BLaER1 treated with 17β-estradiol and CSF1 and Interleukin-3, amounts not matched to agents 10 nM and 100 nM (cell line): ENCODE measurements at regions not wholly inside any gene's neighbourhood (a gene's known extent, or its start where the extent isn't known, plus 50 kb on each side); places are given as distances from the start of the nearest gene placed in this dataset.
"Not testable (repeated sequence)": the region's sequence is repeated elsewhere in the genome, so short reads cannot be mapped to it uniquely, and the experiment has no call there.

Experiments
- H3K27ac ChIP-seq, 11 experiments: shearing (Covaris generic); formaldehyde crosslinking; 2 replicates each; pipeline ENCODE4 v1.8.1; 2022
- H3K27me3 ChIP-seq, 11 experiments: shearing (Covaris generic); formaldehyde crosslinking; 2 replicates each; pipeline ENCODE4 v1.8.1; 2022
- H3K36me3 ChIP-seq, 11 experiments: shearing (Covaris generic); formaldehyde crosslinking; 2 replicates each; pipeline ENCODE4 v1.8.1; 2022
- H3K4me1 ChIP-seq, 10 experiments: shearing (Covaris generic); formaldehyde crosslinking; 2 replicates each; pipeline ENCODE4 v1.8.1; 2022
- H3K4me2 ChIP-seq, 11 experiments: shearing (Covaris generic); formaldehyde crosslinking; 2 replicates each; pipeline ENCODE4 v1.8.1; 2022
- H3K4me3 ChIP-seq, 10 experiments: shearing (Covaris generic); formaldehyde crosslinking; 2 replicates each; pipeline ENCODE4 v1.8.1; 2022
- H3K9ac ChIP-seq, 11 experiments: shearing (Covaris generic); formaldehyde crosslinking; 2 replicates each; pipeline ENCODE4 v1.8.1; 2022
- H3K9me3 ChIP-seq, 11 experiments: shearing (Covaris generic); formaldehyde crosslinking; replicated peaks in 1 of 11; 2 replicates each; pipeline ENCODE4 v1.8.1; 2022
- H4K20me1 ChIP-seq, 11 experiments: shearing (Covaris generic); formaldehyde crosslinking; 2 replicates each; pipeline ENCODE4 v1.8.1; 2022
- Cebpa-rat ChIP-seq, 11 experiments: shearing (Covaris generic); IDR thresholded peaks; 2 replicates each; pipeline ENCODE4 v1.8.1; 2022

DNA sequence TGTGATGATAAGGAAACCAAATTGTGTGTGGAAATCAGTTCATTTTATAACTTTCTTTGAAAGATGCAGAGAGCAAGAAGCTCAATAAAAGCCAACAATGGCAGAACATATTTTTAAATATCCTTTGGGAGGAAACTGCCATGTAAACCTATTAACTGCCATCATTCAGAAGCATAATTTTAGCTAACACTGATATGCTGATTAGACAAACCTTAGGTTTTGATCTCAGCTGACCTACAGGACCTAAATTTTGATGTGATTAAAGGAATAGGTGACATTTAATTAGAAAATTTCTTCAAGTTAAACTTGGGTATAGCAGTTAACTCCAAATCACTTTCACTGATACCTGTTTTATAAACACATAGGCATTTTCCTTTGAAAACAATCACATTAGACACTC lies 187.1 kb downstream of the TFAP2B start:
- Histone ChIP-seq H3K27ac (no peak overlapping the region), H3K36me3 (no peaks in the 10 kb centered on the region), H3K4me1 (peaks cover 0 to 5% (median 0%) of the 10 kb centered on the region in 10 experiments; a peak in 1 of 20 replicates), H3K27me3 (no peaks in the 10 kb centered on the region), H3K9ac (no peak overlapping the region), H3K9me3 (no peaks in the 10 kb centered on the region), H4K20me1 (no peaks in the 10 kb centered on the region), H3K4me3 (no peak overlapping the region), H3K4me2 (no peak overlapping the region)
- no peak for TF ChIP-seq Cebpa-rat (IDR thresholded peaks at IDR 0.05)

GRCh38 chr6:51007237-51007636 lies 188.6 kb downstream of the TFAP2B start:
- no peaks in the 10 kb centered on the region for H3K9me3 ChIP-seq
- peaks cover 0 to 5% (median 0%) of the 10 kb centered on the region in 10 experiments; a peak in 1 of 20 replicates for H3K4me1 ChIP-seq
- no peaks in the 10 kb centered on the region for H4K20me1 ChIP-seq
- no peak overlapping the region for H3K9ac ChIP-seq
- H3K27me3 ChIP-seq, result no peaks in the 10 kb centered on the region
- no peak overlapping the region for H3K27ac ChIP-seq
- H3K4me2 ChIP-seq, result no peak overlapping the region
- H3K36me3 ChIP-seq, result no peaks in the 10 kb centered on the region
- TF ChIP-seq Cebpa-rat (IDR thresholded peaks at IDR 0.05), result no peak
- H3K4me3 ChIP-seq, result no peak overlapping the region

DNA sequence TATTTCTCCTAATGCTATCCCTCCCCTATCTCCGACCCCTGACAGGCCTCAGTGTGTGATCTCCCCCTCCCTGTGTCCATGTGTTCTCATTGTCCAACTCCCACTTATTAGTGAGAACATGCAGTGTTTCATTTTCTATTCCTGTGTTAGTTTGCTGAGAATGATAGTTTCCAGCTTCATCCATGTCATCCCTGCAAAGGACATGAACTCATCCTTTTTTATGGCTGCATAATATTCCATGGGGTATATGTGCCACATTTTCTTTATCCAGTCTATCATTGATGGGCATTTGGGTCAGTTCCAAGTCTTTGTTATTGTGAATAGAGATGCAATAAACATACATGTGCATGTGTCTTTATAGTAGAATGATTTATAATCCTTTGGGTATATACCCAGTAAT lies 190.0 kb downstream of the TFAP2B start:
- H3K27me3 ChIP-seq, H3K4me1 ChIP-seq, H3K4me3 ChIP-seq, H3K27ac ChIP-seq, H3K4me2 ChIP-seq, H3K36me3 ChIP-seq, H4K20me1 ChIP-seq, H3K9me3 ChIP-seq, H3K9ac ChIP-seq: not testable (repeated sequence)

- Histone ChIP-seq H3K4me3 (no peak overlapping the region), H3K36me3 (no peaks in the 10 kb centered on the region), H3K27me3 (no peaks in the 10 kb centered on the region), H3K9me3 (no peaks in the 10 kb centered on the region), H3K27ac (no peak overlapping the region), H3K4me1 (no peaks in the 10 kb centered on the region), H3K9ac (no peak overlapping the region), H3K4me2 (no peak overlapping the region), H4K20me1 (no peaks in the 10 kb centered on the region)
- no peak for TF ChIP-seq Cebpa-rat (IDR thresholded peaks at IDR 0.05)
Measured at GRCh38 chr6:51013376-51013775, 194.7 kb downstream of the TFAP2B start.

DNA sequence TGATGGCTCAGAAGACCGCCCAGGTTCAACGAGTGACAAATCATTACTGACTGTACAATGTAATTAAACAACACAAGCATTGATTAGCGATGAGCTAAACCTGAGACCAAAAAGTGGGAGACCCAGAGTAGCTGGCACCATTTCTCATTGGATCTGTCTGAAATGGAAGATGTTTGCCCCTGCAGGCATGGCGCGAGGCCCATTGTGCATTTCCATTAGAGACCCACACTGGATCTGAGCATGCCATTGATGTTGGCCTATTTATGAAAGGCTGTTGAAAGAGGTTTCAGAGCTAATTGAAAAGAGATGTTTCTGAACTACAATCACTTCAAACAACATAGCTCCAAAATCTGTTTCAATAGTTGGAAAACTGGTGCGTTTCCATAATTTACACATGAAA lies 196.7 kb downstream of the TFAP2B start:
- Histone ChIP-seq H3K27ac (no peak overlapping the region), H3K4me2 (no peak overlapping the region), H3K27me3 (no peaks in the 10 kb centered on the region), H3K4me3 (no peak overlapping the region), H3K4me1 (no peaks in the 10 kb centered on the region), H3K36me3 (no peaks in the 10 kb centered on the region), H4K20me1 (no peaks in the 10 kb centered on the region), H3K9me3 (no peaks in the 10 kb centered on the region), H3K9ac (no peak overlapping the region)
- no peak for TF ChIP-seq Cebpa-rat (IDR thresholded peaks at IDR 0.05)

DNA sequence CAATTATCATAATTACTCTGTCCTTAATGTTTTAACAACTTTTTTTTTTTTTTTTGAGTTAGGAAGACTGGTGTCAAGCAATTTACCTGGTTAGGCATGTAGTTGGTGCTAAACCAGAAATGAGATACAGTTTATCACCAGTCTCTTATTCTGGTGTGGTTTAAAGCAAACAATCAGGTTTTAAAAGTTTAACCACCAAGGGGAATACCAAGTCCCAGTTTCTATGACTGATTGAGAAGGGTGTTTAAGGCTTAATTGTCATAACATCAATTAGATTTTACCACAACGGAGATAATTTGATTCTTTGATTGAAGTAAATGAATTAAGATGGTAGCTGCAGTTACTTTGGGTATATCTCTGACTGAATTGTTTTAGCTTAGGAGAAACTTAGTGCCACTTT lies 197.8 kb downstream of the TFAP2B start:
- Histone ChIP-seq H3K9me3 (no peaks in the 10 kb centered on the region), H3K9ac (no peak overlapping the region), H3K27me3 (no peaks in the 10 kb centered on the region), H3K4me2 (no peak overlapping the region), H4K20me1 (no peaks in the 10 kb centered on the region), H3K36me3 (no peaks in the 10 kb centered on the region), H3K27ac (no peak overlapping the region), H3K4me3 (no peak overlapping the region), H3K4me1 (no peaks in the 10 kb centered on the region)
- no peak for TF ChIP-seq Cebpa-rat (IDR thresholded peaks at IDR 0.05)

DNA sequence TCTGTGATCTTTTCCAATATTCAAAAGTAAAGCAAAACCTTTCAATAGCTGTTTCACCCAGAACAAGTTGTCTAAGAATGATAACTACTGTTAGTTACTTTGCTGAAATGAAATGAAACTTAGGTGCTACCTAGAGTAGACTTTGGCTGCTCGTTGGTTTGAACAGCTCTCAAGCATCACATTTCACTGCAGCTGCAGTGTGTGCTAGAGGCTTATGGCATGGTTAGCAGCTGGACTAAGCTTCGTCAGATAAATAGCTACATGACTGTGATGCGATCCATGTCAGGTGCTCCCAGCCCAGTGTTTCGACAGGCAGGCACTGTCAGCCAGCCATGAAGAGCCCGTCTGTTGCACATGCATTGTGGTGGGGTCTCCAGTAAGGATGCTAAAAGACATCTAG lies 201.1 kb downstream of the TFAP2B start:
- no peaks in the 10 kb centered on the region for H3K4me1 ChIP-seq
- H3K36me3 ChIP-seq, result no peaks in the 10 kb centered on the region
- no peak for TF ChIP-seq Cebpa-rat (IDR thresholded peaks at IDR 0.05)
- no peak overlapping the region for H3K4me3 ChIP-seq
- H3K4me2 ChIP-seq, result no peak overlapping the region
- H3K9me3 ChIP-seq, result no peaks in the 10 kb centered on the region
- H4K20me1 ChIP-seq, result no peaks in the 10 kb centered on the region
- no peak overlapping the region for H3K9ac ChIP-seq
- no peaks in the 10 kb centered on the region for H3K27me3 ChIP-seq
- no peak overlapping the region for H3K27ac ChIP-seq

DNA sequence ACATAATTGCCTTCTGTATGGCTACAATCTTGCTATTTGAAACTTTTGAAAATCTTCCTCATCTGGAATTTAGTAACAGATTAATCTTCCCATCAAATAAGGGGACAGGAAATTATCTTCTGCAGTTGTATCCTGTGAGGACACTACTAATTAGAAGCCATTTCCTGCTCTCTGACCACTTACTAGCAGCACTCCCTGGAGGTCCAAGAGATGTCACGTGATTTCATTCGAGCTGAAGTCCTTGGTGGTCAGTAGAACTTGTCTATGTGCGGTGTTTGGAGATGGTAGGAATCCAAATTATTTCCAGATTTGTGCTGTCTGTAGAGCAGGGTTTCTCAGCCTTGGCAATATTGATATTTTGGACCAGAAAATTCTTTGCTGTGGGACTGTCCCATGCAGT lies 202.5 kb downstream of the TFAP2B start:
- Histone ChIP-seq H3K27ac (no peak overlapping the region), H3K4me3 (no peak overlapping the region), H3K9me3 (no peaks in the 10 kb centered on the region), H3K36me3 (no peaks in the 10 kb centered on the region), H3K9ac (no peak overlapping the region), H4K20me1 (no peaks in the 10 kb centered on the region), H3K4me1 (no peaks in the 10 kb centered on the region), H3K27me3 (no peaks in the 10 kb centered on the region), H3K4me2 (no peak overlapping the region)
- TF ChIP-seq Cebpa-rat (IDR thresholded peaks at IDR 0.05), result no peak

DNA sequence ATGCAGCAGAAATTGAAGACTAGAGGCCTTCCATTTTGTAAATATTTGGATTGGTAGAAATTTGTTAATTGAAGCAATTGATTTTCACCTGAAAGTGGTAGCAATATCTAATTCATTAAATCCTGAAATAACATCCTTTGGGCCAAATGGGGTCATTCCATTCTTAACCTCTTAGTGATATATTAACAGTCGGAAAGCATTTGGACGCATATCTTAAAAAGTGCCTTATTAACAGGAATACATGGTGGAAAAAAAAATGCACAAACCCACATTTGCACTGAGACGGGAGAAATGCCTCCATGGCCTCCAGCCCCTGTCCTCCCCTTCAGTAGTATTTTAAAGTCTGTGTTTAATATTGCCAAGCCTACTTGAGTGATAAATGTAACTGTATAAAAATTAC lies 205.5 kb downstream of the TFAP2B start:
- Histone ChIP-seq H3K4me1 (no peaks in the 10 kb centered on the region), H3K27me3 (no peaks in the 10 kb centered on the region), H4K20me1 (no peaks in the 10 kb centered on the region), H3K4me2 (no peak overlapping the region), H3K9me3 (no peaks in the 10 kb centered on the region), H3K9ac (no peak overlapping the region), H3K36me3 (no peaks in the 10 kb centered on the region), H3K27ac (no peak overlapping the region), H3K4me3 (no peak overlapping the region)
- TF ChIP-seq Cebpa-rat (IDR thresholded peaks at IDR 0.05), result no peak

DNA sequence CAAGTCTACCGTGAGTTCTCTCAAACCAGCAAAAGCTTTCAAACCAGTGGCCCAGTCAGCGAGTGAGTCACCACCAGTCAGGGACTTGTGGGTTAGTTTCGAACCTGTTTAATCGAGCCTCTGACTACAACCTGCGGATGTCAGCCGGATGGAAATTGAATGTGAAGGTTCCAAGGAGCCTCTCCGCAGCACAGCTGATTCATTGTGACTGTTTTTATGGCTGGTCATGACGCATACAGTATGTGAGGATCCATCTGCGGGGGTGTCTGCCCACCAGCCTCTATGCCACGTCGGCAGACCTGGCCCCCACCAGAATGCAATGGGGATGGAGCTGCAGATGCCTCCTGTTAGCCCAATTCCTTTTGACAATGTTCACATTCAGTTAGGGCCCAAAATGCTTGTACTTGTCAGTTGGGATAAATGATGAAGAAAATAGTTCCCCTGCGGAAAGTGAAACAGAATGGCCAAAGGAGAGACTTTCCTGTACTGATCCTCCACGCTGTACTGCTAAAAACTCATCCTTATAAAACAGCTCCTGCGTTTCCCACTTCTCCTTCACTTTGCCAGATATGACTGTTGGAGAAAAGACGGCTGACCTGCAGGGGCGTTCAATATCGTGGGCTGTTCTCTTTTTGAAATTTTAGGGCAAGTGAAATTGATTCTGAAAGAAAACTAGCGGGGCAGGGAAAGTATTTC lies 206.6 kb downstream of the TFAP2B start:
- H3K4me1 ChIP-seq, result no peaks in the 10 kb centered on the region
- H3K4me2 ChIP-seq, result no peak overlapping the region
- no peaks in the 10 kb centered on the region for H3K27me3 ChIP-seq
- no peak overlapping the region for H3K4me3 ChIP-seq
- no peaks in the 10 kb centered on the region for H3K36me3 ChIP-seq
- no peaks in the 10 kb centered on the region for H4K20me1 ChIP-seq
- H3K27ac ChIP-seq, result no peak overlapping the region
- no peak for TF ChIP-seq Cebpa-rat (IDR thresholded peaks at IDR 0.05)
- no peak overlapping the region for H3K9ac ChIP-seq
- no peaks in the 10 kb centered on the region for H3K9me3 ChIP-seq
